NCI-H2107 (cell line): ENCODE measurements at regions not wholly inside any gene's neighbourhood (a gene's known extent, or its start where the extent isn't known, plus 50 kb on each side); places are given as distances from the start of the nearest gene placed in this dataset.

ENCODE experiments used
- DNase-seq: peaks from one replicate; lab custom pipeline; 2025; lab: John Stamatoyannopoulos, UW

- no peak for DNase-seq
These were observed 54.9 kb upstream of the FRMD1 start for GRCh38 chr6:168133687-168134559.

- DNase-seq: no peak
These were observed 54.2 kb upstream of the FRMD1 start for GRCh38 chr6:168133168-168133561.

- no peak for DNase-seq
These were observed 53.6 kb upstream of the FRMD1 start for GRCh38 chr6:168132531-168133167.

- no peak for DNase-seq
These were observed 52.7 kb upstream of the FRMD1 start for GRCh38 chr6:168131464-168132415.

- no peak for DNase-seq
These were observed 51.8 kb upstream of the FRMD1 start for GRCh38 chr6:168130697-168131371.

GRCh38 chr6:168130168-168130696, 51.2 kb upstream of the FRMD1 start:
- DNase-seq: no peak

- no peak for DNase-seq
These were observed 50.5 kb upstream of the FRMD1 start for GRCh38 chr6:168129292-168130167.

GRCh38 chr6:168128631-168129291, 49.7 kb upstream of the FRMD1 start:
- no peak for DNase-seq
